ENCODE measurements at regions not wholly inside any gene's neighbourhood (a gene's known extent, or its start where the extent isn't known, plus 50 kb on each side); places are given as distances from the start of the nearest gene placed in this dataset.

- TF ChIP-seq MYC (IDR thresholded peaks at IDR 0.05; ENCODE audit: low read depth, low read length) (no peak), POLR2A (IDR thresholded peaks at IDR 0.05; ENCODE audit: extremely low read depth, insufficient read length) (no peak), CTCF (IDR thresholded peaks at IDR 0.05; ENCODE audit: low read depth, low read length) (no peak), MAX (IDR thresholded peaks at IDR 0.05; ENCODE audit: low read depth, low read length) (no peak)
- H3K4me3 ChIP-seq (ENCODE audit: low read depth, low read length): no peak overlapping the region
- no peak for DNase-seq (ENCODE audit: low read depth)
Observed at GRCh38 chr17:36723459-36724025, 122.2 kb downstream of the MRM1 start.

GRCh38 chr17:36726199-36726598 lies 124.8 kb downstream of the MRM1 start:
- DNase-seq (ENCODE audit: low read depth): peak; percentile 59
- no peak overlapping the region for H3K4me3 ChIP-seq (ENCODE audit: low read depth, low read length)
- TF ChIP-seq CTCF (IDR thresholded peaks at IDR 0.05; ENCODE audit: low read depth, low read length) (no peak), MAX (IDR thresholded peaks at IDR 0.05; ENCODE audit: low read depth, low read length) (peak; percentile 47)

GRCh38 chr17:36727052-36727451 lies 125.7 kb downstream of the MRM1 start:
- TF ChIP-seq CTCF (IDR thresholded peaks at IDR 0.05; ENCODE audit: low read depth, low read length): no peak
- no peak for TF ChIP-seq POLR2A (IDR thresholded peaks at IDR 0.05; ENCODE audit: extremely low read depth, insufficient read length)
- no peak for TF ChIP-seq MAX (IDR thresholded peaks at IDR 0.05; ENCODE audit: low read depth, low read length)
- no peak for TF ChIP-seq MYC (IDR thresholded peaks at IDR 0.05; ENCODE audit: low read depth, low read length)
- DNase-seq (ENCODE audit: low read depth): no peak
- H3K4me3 ChIP-seq (ENCODE audit: low read depth, low read length): no peak overlapping the region

GRCh38 chr17:36727577-36727976 lies 126.2 kb downstream of the MRM1 start:
- H3K4me3 ChIP-seq (ENCODE audit: low read depth, low read length): no peak overlapping the region
- TF ChIP-seq MYC (IDR thresholded peaks at IDR 0.05; ENCODE audit: low read depth, low read length) (no peak), CTCF (IDR thresholded peaks at IDR 0.05; ENCODE audit: low read depth, low read length) (no peak), MAX (IDR thresholded peaks at IDR 0.05; ENCODE audit: low read depth, low read length) (no peak), POLR2A (IDR thresholded peaks at IDR 0.05; ENCODE audit: extremely low read depth, insufficient read length) (no peak)
- DNase-seq (ENCODE audit: low read depth): no peak

- TF ChIP-seq MAX (IDR thresholded peaks at IDR 0.05; ENCODE audit: low read depth, low read length) (no peak), MYC (IDR thresholded peaks at IDR 0.05; ENCODE audit: low read depth, low read length) (no peak), POLR2A (IDR thresholded peaks at IDR 0.05; ENCODE audit: extremely low read depth, insufficient read length) (no peak), CTCF (IDR thresholded peaks at IDR 0.05; ENCODE audit: low read depth, low read length) (no peak)
- peak; percentile 32 for DNase-seq (ENCODE audit: low read depth)
- no peak overlapping the region for H3K4me3 ChIP-seq (ENCODE audit: low read depth, low read length)
Observed at GRCh38 chr17:36728030-36728991, 126.9 kb downstream of the MRM1 start.

All from NB4 (cell line).